GM23338 (cell line): ENCODE measurements at regions not wholly inside any gene's neighbourhood (a gene's known extent, or its start where the extent isn't known, plus 50 kb on each side); places are given as distances from the start of the nearest gene placed in this dataset.

Source experiments
- ATAC-seq: fragments of 200-7000 bp; cut with Tn5 transposase; 3 replicates; pipeline ENCODE4 v1.9.1; 2020
- DNase-seq: peaks from one replicate; pipeline ENCODE4 v3.0.0-alpha.2; 2015; ENCODE audit warnings: low spot score
- H2AFZ ChIP-seq: fragments of 200-600 bp; sonication (generic); 2 replicates; pipeline ENCODE4 v1.8.0; 2016; ENCODE audit warnings: antibody characterized with exemption, mild to moderate bottlenecking, moderate library complexity
- H3F3A ChIP-seq: fragments of 200-600 bp; sonication (generic); replicated peaks from 2 replicates; pipeline ENCODE4 v1.8.0; 2017; ENCODE audit warnings: antibody characterized with exemption, mixed run types, low read depth
- H3K27ac ChIP-seq: fragments of 200-600 bp; sonication (generic); 2 replicates; pipeline ENCODE4 v1.6.1; 2016; ENCODE audit warnings: low read depth
- H3K27me3 ChIP-seq: fragments of 200-600 bp; sonication (generic); 2 replicates; pipeline ENCODE4 v1.8.0; 2016; ENCODE audit warnings: mild to moderate bottlenecking, mixed run types, moderate library complexity; ENCODE audit not compliant: insufficient read depth
- H3K36me3 ChIP-seq: fragments of 200-600 bp; sonication (generic); 2 replicates; pipeline ENCODE4 v1.8.0; 2016; ENCODE audit warnings: mild to moderate bottlenecking; ENCODE audit not compliant: insufficient read depth
- H3K4me1 ChIP-seq: fragments of 200-600 bp; sonication (generic); 2 replicates; pipeline ENCODE4 v1.8.0; 2016; ENCODE audit warnings: mild to moderate bottlenecking, moderate library complexity; ENCODE audit not compliant: insufficient read depth
- H3K4me2 ChIP-seq: fragments of 200-600 bp; sonication (generic); 2 replicates; pipeline ENCODE4 v1.7.1; 2017; ENCODE audit warnings: mixed run types
- H3K4me3 ChIP-seq: fragments of 200-600 bp; sonication (generic); 2 replicates; pipeline ENCODE4 v1.6.1; 2016; ENCODE audit warnings: mixed run types
- H3K79me2 ChIP-seq: fragments of 200-600 bp; sonication (generic); replicated peaks from 2 replicates; pipeline ENCODE4 v1.8.0; 2017; ENCODE audit warnings: mild to moderate bottlenecking; ENCODE audit not compliant: insufficient read depth
- H3K9me2 ChIP-seq: fragments of 200-600 bp; sonication (generic); 2 replicates; pipeline ENCODE4 v1.8.0; 2017; ENCODE audit not compliant: insufficient read depth
- H4K20me1 ChIP-seq: fragments of 200-600 bp; sonication (generic); replicated peaks from 2 replicates; pipeline ENCODE4 v1.8.0; 2017; ENCODE audit warnings: mild to moderate bottlenecking; ENCODE audit not compliant: insufficient read depth
- H3K27ac Mint-ChIP-seq: 2 replicates; pipeline ENCODE4 v1.8.0; 2020; ENCODE audit warnings: inconsistent platforms, mild to moderate bottlenecking, moderate library complexity, mixed read lengths
- H3K27me3 Mint-ChIP-seq: 3 replicates; pipeline ENCODE4 v1.8.0; 2022; ENCODE audit warnings: low read depth, mild to moderate bottlenecking, moderate library complexity, mixed read lengths, inconsistent platforms; ENCODE audit not compliant: insufficient read depth, poor library complexity
- H3K36me3 Mint-ChIP-seq: 3 replicates; pipeline ENCODE4 v1.8.0; 2021; ENCODE audit warnings: low read depth, mild to moderate bottlenecking, inconsistent platforms, moderate library complexity, mixed read lengths
- H3K4me1 Mint-ChIP-seq: 3 replicates; pipeline ENCODE4 v1.8.0; 2020; ENCODE audit warnings: mild to moderate bottlenecking, inconsistent platforms, mixed read lengths
- H3K4me3 Mint-ChIP-seq: 3 replicates; pipeline ENCODE4 v1.8.0; 2021; ENCODE audit warnings: moderate library complexity, mild to moderate bottlenecking, inconsistent platforms, mixed read lengths
- H3K9me3 Mint-ChIP-seq: 3 replicates; pipeline ENCODE4 v1.8.0; 2020; ENCODE audit warnings: moderate library complexity, mild to moderate bottlenecking, inconsistent platforms, mixed read lengths
- CREB1 ChIP-seq: fragments of 250-450 bp; sonication (Bioruptor Pico); IDR thresholded peaks from 2 replicates; pipeline ENCODE4 v1.5.0; 2020; ENCODE audit warnings: low read depth, mild to moderate bottlenecking, moderate library complexity
- EZH2 ChIP-seq: fragments of 200-600 bp; sonication (generic); IDR thresholded peaks from one replicate; pipeline ENCODE4 v1.8.0; 2017; ENCODE audit warnings: antibody characterized with exemption, mild to moderate bottlenecking, low read depth; ENCODE audit not compliant: unreplicated experiment
- EZH2phosphoT487 ChIP-seq: fragments of 200-600 bp; sonication (generic); IDR thresholded peaks from one replicate; pipeline ENCODE4 v1.8.1; 2018; ENCODE audit warnings: antibody characterized with exemption; ENCODE audit not compliant: unreplicated experiment
- POLR2AphosphoS5 ChIP-seq: IDR thresholded peaks from 2 replicates; pipeline ENCODE4 v1.6.1; 2016; ENCODE audit warnings: antibody characterized with exemption, low read depth
- STAT1 ChIP-seq: IDR thresholded peaks from one replicate; pipeline ENCODE4 v1.6.1; 2016; ENCODE audit warnings: antibody characterized with exemption; ENCODE audit not compliant: unreplicated experiment
- TF ChIP-seq, protein P1 (sequence below): IDR thresholded peaks from 2 replicates; pipeline ENCODE4 v1.6.1; 2016; ENCODE audit warnings: antibody characterized with exemption
- TF ChIP-seq, protein P2 (sequence below): fragments of 250-450 bp; sonication (Bioruptor Pico); IDR thresholded peaks from 2 replicates; pipeline ENCODE4 v1.5.0; 2020; ENCODE audit warnings: mild to moderate bottlenecking, moderate library complexity

DNA sequence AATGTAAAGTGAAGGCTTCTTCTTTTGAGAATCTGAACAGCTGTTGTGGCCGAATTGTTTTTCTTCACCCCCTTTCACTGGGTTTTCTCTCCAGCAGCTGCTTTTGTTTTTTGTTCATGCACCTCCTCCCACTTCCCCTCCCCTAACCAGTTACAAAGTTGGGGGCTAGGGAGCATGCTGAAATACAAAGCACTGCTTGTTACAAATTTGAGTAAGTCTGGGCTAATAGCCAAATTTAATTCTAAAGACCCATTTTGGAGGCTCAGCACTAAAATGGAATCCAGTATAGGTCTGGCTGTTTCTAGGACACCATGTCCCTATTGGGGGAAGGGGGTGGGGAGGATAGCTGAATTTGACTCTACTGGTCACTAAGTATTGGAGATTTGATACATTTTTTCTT, 89.2 kb upstream of the GPM6B start:
- H3K27ac ChIP-seq = no peak overlapping the region
- no peak overlapping the region; the same call in 2 of the 3 replicates for H3K4me3 Mint-ChIP-seq

More for the DNA sequence above, 89.2 kb upstream of the GPM6B start:
- no peaks in the 10 kb centered on the region for H3K27me3 ChIP-seq
- H3K36me3 ChIP-seq = no peaks in the 10 kb centered on the region
- H3F3A ChIP-seq = no peaks in the 10 kb centered on the region
- no peak for ATAC-seq
- peaks cover 31% of the 10 kb centered on the region; the same call in 1 of the 2 replicates for H3K4me1 ChIP-seq
- H3K79me2 ChIP-seq = peaks cover 75% of the 10 kb centered on the region
- no peak overlapping the region for H3K27ac Mint-ChIP-seq
- H3K4me1 Mint-ChIP-seq = peaks cover 38% of the 10 kb centered on the region
- no peak overlapping the region for H3K4me3 ChIP-seq
- H3K4me2 ChIP-seq = peak overlapping the region; percentile 40; the same call in 1 of the 2 replicates
- no peak for DNase-seq
- H3K36me3 Mint-ChIP-seq = peaks cover 14% of the 10 kb centered on the region; the same call in 2 of the 3 replicates
- no peaks in the 10 kb centered on the region; the same call in 1 of the 2 replicates for H3K9me2 ChIP-seq
- TF ChIP-seq EZH2 (no peak), STAT1 (no peak), CREB1 (CRISPR knock-in tag) (no peak), POLR2AphosphoS5 (no peak), EZH2phosphoT487 (no peak)
- TF ChIP-seq, protein P1, sequence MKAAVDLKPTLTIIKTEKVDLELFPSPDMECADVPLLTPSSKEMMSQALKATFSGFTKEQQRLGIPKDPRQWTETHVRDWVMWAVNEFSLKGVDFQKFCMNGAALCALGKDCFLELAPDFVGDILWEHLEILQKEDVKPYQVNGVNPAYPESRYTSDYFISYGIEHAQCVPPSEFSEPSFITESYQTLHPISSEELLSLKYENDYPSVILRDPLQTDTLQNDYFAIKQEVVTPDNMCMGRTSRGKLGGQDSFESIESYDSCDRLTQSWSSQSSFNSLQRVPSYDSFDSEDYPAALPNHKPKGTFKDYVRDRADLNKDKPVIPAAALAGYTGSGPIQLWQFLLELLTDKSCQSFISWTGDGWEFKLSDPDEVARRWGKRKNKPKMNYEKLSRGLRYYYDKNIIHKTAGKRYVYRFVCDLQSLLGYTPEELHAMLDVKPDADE = no peak
- TF ChIP-seq, protein P2, sequence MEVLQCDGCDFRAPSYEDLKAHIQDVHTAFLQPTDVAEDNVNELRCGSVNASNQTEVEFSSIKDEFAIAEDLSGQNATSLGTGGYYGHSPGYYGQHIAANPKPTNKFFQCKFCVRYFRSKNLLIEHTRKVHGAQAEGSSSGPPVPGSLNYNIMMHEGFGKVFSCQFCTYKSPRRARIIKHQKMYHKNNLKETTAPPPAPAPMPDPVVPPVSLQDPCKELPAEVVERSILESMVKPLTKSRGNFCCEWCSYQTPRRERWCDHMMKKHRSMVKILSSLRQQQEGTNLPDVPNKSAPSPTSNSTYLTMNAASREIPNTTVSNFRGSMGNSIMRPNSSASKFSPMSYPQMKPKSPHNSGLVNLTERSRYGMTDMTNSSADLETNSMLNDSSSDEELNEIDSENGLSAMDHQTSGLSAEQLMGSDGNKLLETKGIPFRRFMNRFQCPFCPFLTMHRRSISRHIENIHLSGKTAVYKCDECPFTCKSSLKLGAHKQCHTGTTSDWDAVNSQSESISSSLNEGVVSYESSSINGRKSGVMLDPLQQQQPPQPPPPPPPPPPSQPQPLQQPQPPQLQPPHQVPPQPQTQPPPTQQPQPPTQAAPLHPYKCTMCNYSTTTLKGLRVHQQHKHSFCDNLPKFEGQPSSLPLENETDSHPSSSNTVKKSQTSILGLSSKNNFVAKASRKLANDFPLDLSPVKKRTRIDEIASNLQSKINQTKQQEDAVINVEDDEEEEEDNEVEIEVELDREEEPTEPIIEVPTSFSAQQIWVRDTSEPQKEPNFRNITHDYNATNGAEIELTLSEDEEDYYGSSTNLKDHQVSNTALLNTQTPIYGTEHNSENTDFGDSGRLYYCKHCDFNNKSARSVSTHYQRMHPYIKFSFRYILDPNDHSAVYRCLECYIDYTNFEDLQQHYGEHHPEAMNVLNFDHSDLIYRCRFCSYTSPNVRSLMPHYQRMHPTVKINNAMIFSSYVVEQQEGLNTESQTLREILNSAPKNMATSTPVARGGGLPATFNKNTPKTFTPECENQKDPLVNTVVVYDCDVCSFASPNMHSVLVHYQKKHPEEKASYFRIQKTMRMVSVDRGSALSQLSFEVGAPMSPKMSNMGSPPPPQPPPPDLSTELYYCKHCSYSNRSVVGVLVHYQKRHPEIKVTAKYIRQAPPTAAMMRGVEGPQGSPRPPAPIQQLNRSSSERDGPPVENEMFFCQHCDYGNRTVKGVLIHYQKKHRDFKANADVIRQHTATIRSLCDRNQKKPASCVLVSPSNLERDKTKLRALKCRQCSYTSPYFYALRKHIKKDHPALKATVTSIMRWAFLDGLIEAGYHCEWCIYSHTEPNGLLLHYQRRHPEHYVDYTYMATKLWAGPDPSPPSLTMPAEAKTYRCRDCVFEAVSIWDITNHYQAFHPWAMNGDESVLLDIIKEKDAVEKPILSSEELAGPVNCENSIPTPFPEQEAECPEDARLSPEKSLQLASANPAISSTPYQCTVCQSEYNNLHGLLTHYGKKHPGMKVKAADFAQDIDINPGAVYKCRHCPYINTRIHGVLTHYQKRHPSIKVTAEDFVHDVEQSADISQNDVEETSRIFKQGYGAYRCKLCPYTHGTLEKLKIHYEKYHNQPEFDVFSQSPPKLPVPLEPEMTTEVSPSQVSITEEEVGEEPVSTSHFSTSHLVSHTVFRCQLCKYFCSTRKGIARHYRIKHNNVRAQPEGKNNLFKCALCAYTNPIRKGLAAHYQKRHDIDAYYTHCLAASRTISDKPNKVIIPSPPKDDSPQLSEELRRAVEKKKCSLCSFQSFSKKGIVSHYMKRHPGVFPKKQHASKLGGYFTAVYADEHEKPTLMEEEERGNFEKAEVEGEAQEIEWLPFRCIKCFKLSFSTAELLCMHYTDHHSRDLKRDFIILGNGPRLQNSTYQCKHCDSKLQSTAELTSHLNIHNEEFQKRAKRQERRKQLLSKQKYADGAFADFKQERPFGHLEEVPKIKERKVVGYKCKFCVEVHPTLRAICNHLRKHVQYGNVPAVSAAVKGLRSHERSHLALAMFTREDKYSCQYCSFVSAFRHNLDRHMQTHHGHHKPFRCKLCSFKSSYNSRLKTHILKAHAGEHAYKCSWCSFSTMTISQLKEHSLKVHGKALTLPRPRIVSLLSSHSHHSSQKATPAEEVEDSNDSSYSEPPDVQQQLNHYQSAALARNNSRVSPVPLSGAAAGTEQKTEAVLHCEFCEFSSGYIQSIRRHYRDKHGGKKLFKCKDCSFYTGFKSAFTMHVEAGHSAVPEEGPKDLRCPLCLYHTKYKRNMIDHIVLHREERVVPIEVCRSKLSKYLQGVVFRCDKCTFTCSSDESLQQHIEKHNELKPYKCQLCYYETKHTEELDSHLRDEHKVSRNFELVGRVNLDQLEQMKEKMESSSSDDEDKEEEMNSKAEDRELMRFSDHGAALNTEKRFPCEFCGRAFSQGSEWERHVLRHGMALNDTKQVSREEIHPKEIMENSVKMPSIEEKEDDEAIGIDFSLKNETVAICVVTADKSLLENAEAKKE (CRISPR knock-in tag) = no peak
- H3K27me3 Mint-ChIP-seq = no peaks in the 10 kb centered on the region
- no peaks in the 10 kb centered on the region for H3K9me3 Mint-ChIP-seq
- H2AFZ ChIP-seq = no peak overlapping the region
- H4K20me1 ChIP-seq = no peaks in the 10 kb centered on the region
